Neuron (in vitro differentiated cells): ENCODE measurements at regions not wholly inside any gene's neighbourhood (a gene's known extent, or its start where the extent isn't known, plus 50 kb on each side); places are given as distances from the start of the nearest gene placed in this dataset.

Experiments
- H2AFZ ChIP-seq: one replicate; pipeline ENCODE4 v1.6.1; 2013; ENCODE audit warnings: low read depth, mild to moderate bottlenecking, inconsistent platforms, low read length, moderate library complexity
- H3K27me3 ChIP-seq: one replicate; pipeline ENCODE4 v1.6.1; 2013; ENCODE audit warnings: low read length; ENCODE audit not compliant: insufficient read depth
- H3K36me3 ChIP-seq: one replicate; pipeline ENCODE4 v1.6.1; 2013; ENCODE audit warnings: low read length; ENCODE audit not compliant: insufficient read depth
- H3K4me1 ChIP-seq: one replicate; pipeline ENCODE4 v1.6.1; 2013; ENCODE audit warnings: low read length; ENCODE audit not compliant: insufficient read depth
- H3K4me3 ChIP-seq: 2 replicates; pipeline ENCODE4 v1.5.1; 2013; ENCODE audit warnings: mild to moderate bottlenecking, low read length, moderate library complexity
- H3K9me3 ChIP-seq: one replicate; pipeline ENCODE4 v1.6.1; 2013; ENCODE audit warnings: low read length

- Histone ChIP-seq H3K9me3 (no peaks in the 10 kb centered on the region), H3K27me3 (no peaks in the 10 kb centered on the region), H3K36me3 (no peaks in the 10 kb centered on the region), H3K4me1 (no peaks in the 10 kb centered on the region), H2AFZ (no peak overlapping the region), H3K4me3 (no peak overlapping the region)
These were observed 549.8 kb upstream of the LCORL start for GRCh38 chr4:18571301-18571761.

- H3K4me1 ChIP-seq = no peaks in the 10 kb centered on the region
- H3K9me3 ChIP-seq = no peaks in the 10 kb centered on the region
- no peak overlapping the region for H2AFZ ChIP-seq
- H3K4me3 ChIP-seq = no peak overlapping the region
- no peaks in the 10 kb centered on the region for H3K27me3 ChIP-seq
- no peaks in the 10 kb centered on the region for H3K36me3 ChIP-seq
These were observed 548.8 kb upstream of the LCORL start for GRCh38 chr4:18570370-18570769.

DNA sequence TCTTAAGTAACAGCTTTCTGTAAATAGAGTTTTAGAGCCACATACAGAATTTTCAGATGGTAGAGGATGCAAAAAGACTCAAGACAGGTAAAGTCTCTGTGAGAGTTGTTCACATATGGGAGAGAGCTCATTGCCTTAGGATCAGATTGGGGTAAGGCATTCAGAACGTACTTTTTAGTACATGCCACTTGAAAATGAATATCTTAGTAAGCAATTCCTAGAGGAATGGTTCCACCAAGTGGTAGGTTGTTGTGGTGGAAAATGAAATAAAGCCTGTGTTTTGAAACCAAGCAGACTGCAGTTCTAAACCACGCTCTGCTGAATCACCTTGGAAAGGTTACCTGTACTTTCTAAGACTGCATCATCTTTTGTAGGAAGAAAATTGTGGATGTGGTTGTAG, 547.0 kb upstream of the LCORL start:
- H3K36me3 ChIP-seq = no peaks in the 10 kb centered on the region
- no peaks in the 10 kb centered on the region for H3K9me3 ChIP-seq
- no peak overlapping the region for H3K4me3 ChIP-seq
- H3K27me3 ChIP-seq = no peaks in the 10 kb centered on the region
- H2AFZ ChIP-seq = no peak overlapping the region
- no peaks in the 10 kb centered on the region for H3K4me1 ChIP-seq

- no peaks in the 10 kb centered on the region for H3K9me3 ChIP-seq
These were observed 545.6 kb upstream of the LCORL start for GRCh38 chr4:18566970-18567799.

GRCh38 chr4:18559492-18559891, 537.9 kb upstream of the LCORL start:
- Histone ChIP-seq H2AFZ (no peak overlapping the region), H3K9me3 (no peaks in the 10 kb centered on the region), H3K36me3 (no peaks in the 10 kb centered on the region), H3K27me3 (no peaks in the 10 kb centered on the region), H3K4me3 (no peak overlapping the region), H3K4me1 (peaks cover 19% of the 10 kb centered on the region)

More at GRCh38 chr4:18566970-18567799, 545.6 kb upstream of the LCORL start:
- Histone ChIP-seq H3K27me3 (no peaks in the 10 kb centered on the region), H3K4me1 (no peaks in the 10 kb centered on the region), H2AFZ (no peak overlapping the region), H3K4me3 (no peak overlapping the region), H3K36me3 (no peaks in the 10 kb centered on the region)

DNA sequence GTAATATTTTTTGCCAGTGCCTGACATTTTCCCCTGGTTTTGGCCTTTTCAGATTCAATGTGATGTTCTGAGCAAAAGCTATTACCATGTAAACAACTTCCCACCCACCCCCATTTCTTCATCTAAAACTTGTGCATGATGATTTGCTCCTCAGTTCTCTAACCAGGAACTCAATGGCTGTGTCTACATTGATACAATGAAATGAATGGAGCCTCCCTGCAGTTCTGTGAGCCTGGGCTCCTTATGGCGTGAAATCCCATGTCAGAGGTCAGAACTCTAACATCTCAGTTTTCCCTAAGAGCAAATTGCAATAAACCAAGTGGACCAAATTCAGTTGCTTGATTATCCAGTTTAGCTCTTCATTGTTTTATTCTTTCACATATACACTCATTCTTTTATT, 534.8 kb upstream of the LCORL start:
- Histone ChIP-seq H3K27me3 (no peaks in the 10 kb centered on the region), H3K9me3 (no peaks in the 10 kb centered on the region), H3K4me3 (no peak overlapping the region), H2AFZ (no peak overlapping the region), H3K36me3 (no peaks in the 10 kb centered on the region), H3K4me1 (peaks cover 19% of the 10 kb centered on the region)

- no peak overlapping the region for H2AFZ ChIP-seq
- peaks cover 2% of the 10 kb centered on the region for H3K27me3 ChIP-seq
- no peaks in the 10 kb centered on the region for H3K36me3 ChIP-seq
- H3K9me3 ChIP-seq = no peaks in the 10 kb centered on the region
- H3K4me1 ChIP-seq = no peaks in the 10 kb centered on the region
- H3K4me3 ChIP-seq = no peak overlapping the region
These were observed 518.8 kb upstream of the LCORL start for GRCh38 chr4:18540349-18540748.

DNA sequence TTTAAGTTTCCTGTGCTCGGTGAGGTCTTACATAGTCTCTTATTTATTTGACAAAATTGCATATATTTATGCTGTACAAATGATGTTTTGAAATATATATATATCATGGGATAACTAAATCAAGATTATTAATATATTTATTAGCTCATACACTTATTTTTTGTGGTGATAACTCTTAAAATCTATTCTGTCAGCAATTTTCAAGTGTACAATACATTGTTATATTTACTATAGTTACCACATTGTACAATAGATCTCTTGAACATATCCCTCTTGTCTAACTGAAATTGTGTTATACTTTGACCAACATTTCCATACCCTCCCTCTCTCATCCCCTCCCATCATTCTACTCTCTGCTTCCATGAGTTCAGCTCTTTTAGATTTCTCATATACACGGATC, 516.6 kb upstream of the LCORL start:
- H3K27me3 ChIP-seq = peaks cover 2% of the 10 kb centered on the region
- no peaks in the 10 kb centered on the region for H3K36me3 ChIP-seq
- no peak overlapping the region for H2AFZ ChIP-seq
- H3K9me3 ChIP-seq = no peaks in the 10 kb centered on the region
- H3K4me1 ChIP-seq = no peaks in the 10 kb centered on the region
- H3K4me3 ChIP-seq = no peak overlapping the region

DNA sequence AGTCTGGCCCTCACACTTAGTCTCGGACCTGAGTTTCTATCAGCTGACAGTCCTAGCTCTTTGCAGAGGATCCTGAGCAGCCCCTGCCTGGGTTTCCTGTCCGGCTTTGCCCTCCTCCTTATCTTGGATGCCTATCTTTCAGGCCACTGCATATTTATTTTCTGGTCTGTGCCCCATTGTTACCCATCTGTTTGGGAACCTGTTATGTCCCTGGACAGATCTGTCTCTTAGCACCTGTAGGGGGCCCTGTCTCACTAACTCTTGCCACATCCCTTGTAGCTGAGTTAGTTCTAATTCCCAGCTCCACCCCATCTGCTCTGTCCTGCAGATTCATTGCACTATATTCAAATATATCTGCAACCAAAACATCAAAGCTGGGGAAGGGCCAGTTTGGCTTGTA, 514.9 kb upstream of the LCORL start:
- Histone ChIP-seq H3K36me3 (no peaks in the 10 kb centered on the region), H3K4me3 (no peak overlapping the region), H3K27me3 (peaks cover 2% of the 10 kb centered on the region), H3K9me3 (no peaks in the 10 kb centered on the region), H2AFZ (no peak overlapping the region), H3K4me1 (no peaks in the 10 kb centered on the region)

GRCh38 chr4:18535948-18536347, 514.4 kb upstream of the LCORL start:
- no peak overlapping the region for H2AFZ ChIP-seq
- H3K4me3 ChIP-seq = no peak overlapping the region
- H3K9me3 ChIP-seq = no peaks in the 10 kb centered on the region
- no peaks in the 10 kb centered on the region for H3K4me1 ChIP-seq
- no peaks in the 10 kb centered on the region for H3K36me3 ChIP-seq
- peaks cover 2% of the 10 kb centered on the region for H3K27me3 ChIP-seq

GRCh38 chr4:18533262-18533775, 511.8 kb upstream of the LCORL start:
- no peak overlapping the region for H2AFZ ChIP-seq
- H3K4me3 ChIP-seq = no peak overlapping the region
- no peaks in the 10 kb centered on the region for H3K9me3 ChIP-seq
- peaks cover 1% of the 10 kb centered on the region for H3K27me3 ChIP-seq
- no peaks in the 10 kb centered on the region for H3K4me1 ChIP-seq
- H3K36me3 ChIP-seq = no peaks in the 10 kb centered on the region

DNA sequence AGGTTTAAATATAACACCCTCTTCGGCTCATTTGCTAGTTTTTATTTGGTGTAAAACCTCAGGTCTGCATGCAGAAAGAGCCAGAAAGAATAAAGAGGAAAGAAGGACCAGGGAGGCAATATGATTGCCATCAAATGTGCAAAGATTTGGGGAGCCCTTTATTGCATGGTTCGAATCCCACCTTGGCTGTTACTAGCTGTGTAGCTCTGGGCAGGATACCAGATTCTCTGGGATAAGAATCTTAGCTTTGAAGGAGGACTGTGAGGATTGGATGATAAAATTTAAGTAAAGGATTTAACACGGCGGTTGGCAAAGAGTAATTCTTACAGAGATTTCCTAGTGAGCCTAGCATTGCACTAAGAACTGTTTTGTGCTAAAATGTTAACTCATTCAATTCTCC, 510.2 kb upstream of the LCORL start:
- Histone ChIP-seq H3K4me1 (no peaks in the 10 kb centered on the region), H3K36me3 (no peaks in the 10 kb centered on the region), H3K4me3 (no peak overlapping the region), H3K9me3 (no peaks in the 10 kb centered on the region), H3K27me3 (no peaks in the 10 kb centered on the region), H2AFZ (no peak overlapping the region)

DNA sequence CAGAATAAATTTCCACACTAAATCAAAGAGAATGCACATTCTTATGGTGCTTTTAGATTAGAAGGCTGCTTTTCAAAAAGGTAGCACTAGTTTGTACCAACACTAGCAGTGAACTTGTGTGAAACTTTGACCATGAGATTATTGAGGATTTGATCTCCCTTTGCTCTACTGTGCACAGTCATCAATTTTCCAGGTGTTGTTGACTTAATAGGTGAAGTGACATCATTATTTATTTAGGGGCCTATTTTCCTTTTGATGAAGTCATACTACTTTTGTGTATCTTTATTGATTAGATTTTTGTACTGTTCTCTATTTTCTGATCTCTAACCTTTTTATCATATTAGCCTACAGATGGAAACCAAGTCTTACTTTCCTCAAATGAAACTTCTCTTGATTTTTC, 507.9 kb upstream of the LCORL start:
- Histone ChIP-seq H3K9me3 (no peaks in the 10 kb centered on the region), H3K36me3 (no peaks in the 10 kb centered on the region), H2AFZ (no peak overlapping the region), H3K4me1 (no peaks in the 10 kb centered on the region), H3K4me3 (no peak overlapping the region), H3K27me3 (no peaks in the 10 kb centered on the region)

DNA sequence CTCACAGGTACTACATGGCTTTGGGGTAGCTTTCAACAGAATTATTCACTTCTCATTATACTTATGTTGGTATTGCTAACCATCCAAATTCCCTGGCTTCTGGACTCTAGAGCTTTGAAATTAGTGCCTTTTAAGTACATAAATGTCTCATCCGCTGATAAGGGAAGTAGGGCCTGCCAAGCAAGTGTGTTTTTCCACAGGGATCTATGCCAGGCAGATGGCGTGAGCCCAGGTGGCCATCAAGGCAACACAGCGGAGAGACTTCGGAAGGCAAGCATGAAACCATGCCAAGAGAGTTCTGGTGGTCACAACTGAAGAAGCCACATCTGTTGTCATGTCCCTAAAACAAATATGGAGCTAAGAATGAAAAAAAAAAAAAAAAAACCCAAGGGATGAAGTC, 503.1 kb upstream of the LCORL start:
- Histone ChIP-seq H3K27me3 (no peaks in the 10 kb centered on the region), H3K4me3 (no peak overlapping the region), H2AFZ (no peak overlapping the region), H3K9me3 (no peaks in the 10 kb centered on the region), H3K36me3 (no peaks in the 10 kb centered on the region), H3K4me1 (peaks cover 4% of the 10 kb centered on the region)
